ENCODE measurements at regions not wholly inside any gene's neighbourhood (a gene's known extent, or its start where the extent isn't known, plus 50 kb on each side); places are given as distances from the start of the nearest gene placed in this dataset.
A peak's percentile ranks its signal among the peaks of the same experiment; 100 is the strongest.

DNA sequence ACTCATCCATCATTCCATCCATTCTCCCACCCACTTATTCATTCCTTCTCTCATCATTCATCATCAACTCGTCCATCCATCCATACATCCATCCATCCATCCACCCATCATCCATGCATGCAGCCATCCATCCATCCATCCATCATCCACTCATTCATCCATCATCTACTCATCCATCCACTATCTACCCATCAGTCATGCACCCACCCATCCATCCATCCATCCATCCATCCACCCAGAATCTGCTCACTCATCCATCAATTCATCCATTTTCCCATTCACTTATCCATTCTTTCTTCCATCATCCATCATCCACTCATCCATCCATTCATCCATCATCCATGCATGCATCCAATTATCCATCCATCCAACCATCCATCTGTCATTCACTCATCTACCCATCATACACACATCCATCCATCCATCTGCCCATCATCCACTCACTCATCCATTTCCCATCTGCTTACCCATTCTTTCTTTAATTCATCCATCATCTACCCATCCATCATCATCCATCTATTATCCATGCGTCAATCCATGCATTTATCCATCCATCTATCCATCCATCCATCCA is 107.1 kb upstream of the WSCD2 start:
- FAIRE-seq = peak; percentile 51
- no peak for DNase-seq (ENCODE audit: insufficient read length, low spot score)

DNA sequence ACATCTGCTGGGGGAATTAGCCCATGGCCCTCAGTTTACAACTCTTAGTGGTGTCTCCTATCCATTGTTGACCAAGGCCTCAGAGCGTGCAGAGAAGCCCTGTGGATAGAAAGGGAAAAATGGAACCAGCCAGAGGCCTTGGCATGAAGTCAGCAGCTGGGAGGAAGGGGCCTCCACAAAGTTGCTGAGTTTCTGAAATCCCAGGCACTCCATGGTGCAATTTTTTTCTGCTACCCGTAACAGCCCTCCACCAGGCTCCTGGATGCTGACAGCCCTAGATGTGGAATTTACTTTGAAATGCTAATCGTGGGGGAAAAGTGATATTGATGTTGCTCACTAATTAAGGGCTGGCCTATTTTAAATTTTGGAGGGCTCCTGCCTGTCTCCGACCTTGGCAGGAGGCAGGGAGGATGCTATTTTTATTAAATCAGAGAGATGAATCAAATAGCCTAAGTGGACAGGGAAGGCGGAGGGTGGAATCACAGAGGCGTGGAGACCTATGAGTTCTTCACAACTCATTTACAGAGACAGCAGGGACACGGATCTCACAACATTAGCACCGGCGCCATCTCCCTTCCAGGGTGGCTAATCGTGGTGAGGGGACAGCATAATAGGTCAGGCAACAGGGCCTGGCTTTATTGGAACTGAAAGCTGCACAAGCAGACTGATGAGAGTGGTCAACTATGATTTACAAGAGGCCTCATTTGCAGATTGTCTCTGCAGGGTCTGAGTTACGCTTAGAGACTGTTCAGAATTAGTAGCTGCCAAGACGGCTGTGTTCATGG is 99.8 kb upstream of the WSCD2 start:
- no peak for DNase-seq (ENCODE audit: insufficient read length, low spot score)
- no peak for FAIRE-seq

DNA sequence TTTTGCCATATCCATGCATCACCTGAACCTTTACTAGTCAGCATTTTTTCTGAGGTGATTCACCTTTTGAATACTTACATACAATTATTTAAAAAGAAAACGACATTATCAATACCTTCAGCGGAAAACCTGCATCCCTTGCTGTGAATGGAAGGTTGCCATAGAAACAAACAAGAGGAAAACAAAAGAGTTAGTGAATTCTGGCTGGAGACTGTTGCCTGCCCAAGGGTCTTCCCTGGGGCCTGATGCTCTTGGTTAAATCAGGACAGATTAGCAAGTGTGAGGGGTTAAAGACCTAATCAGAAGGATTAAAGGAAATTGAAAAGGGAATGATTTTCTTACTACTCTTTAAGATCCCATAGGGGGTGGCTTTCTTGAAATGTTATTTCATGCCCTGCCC is 96.0 kb upstream of the WSCD2 start:
- DNase-seq (ENCODE audit: insufficient read length, low spot score) (no peak), FAIRE-seq (no peak)

DNA sequence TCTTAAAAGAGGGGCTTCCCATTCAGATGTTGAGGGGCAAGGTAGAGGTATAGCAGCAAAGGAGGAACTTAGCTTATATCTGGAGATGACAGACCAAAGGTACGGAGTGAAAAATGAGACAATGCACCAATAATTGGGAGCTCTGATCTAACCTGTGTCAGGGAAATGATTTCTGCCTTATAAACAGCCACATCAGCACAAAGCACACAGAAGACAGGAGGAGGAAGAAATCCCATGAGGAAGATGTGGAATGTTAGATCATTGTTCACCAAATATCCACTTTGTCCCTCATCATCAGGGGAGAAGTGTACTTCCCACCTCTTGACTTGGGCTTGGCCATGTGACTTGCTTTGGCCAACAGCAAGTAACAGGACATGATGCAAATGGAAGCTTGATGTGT is 93.7 kb upstream of the WSCD2 start:
- FAIRE-seq (no peak), DNase-seq (ENCODE audit: insufficient read length, low spot score) (no peak)

DNA sequence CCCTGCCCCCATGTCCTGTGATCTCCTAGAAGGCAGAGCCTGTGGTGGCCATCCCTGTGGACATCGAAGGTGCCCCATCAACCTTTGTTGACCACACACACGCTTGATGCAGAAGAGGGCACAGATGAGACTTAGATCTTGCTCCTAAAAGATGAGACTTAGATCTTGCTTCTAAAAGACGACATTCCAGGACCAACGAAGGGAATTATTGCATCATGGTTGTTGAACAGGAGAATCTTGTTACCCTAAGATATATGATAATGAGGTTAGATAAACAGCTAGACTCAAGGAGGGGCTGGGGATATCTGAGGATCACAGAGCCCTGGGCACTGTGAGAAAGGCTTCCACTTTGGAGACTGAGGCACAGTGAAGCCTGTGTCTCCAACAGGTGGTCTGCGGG is 91.1 kb upstream of the WSCD2 start:
- FAIRE-seq (no peak), DNase-seq (ENCODE audit: insufficient read length, low spot score) (no peak)

DNA sequence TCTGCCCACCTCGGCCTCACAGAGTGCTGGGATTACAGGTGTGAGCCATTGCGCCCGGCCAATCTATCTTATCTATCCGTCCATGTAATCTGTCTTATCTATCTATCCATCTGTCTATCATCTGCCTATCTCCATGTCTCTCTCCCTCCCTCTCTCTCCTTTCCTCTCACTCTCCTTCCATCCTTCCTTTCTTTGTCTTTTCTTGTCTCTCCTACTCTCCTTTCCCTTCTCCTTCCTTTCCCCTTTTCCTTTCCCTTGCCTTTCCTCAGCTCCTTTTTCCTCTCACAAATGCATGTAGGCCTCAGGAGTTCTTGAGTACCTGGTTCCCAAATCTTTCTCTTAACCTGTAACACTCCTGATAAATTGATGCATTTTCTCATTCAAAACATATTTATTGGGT is 89.3 kb upstream of the WSCD2 start:
- FAIRE-seq (no peak), DNase-seq (ENCODE audit: insufficient read length, low spot score) (no peak)

DNA sequence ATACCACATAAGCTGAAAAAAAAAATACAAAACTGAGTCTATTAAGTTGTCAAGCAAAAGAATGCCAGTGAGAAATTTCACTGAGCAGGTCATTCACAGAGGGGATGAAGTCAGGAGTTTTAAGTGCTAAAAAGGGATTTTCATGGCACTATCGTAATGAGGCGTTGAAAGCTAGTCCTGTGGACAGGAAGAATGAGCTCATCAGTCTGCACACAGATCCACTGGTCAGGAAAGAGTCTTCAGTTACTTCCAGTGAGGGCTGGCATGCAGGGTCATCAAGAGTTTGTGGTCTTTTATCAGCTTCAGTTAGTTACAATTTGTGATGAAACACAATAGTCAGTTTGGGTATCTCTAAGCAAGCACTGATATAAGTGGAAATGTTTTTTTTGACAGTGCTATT is 88.1 kb upstream of the WSCD2 start:
- FAIRE-seq = no peak

DNA sequence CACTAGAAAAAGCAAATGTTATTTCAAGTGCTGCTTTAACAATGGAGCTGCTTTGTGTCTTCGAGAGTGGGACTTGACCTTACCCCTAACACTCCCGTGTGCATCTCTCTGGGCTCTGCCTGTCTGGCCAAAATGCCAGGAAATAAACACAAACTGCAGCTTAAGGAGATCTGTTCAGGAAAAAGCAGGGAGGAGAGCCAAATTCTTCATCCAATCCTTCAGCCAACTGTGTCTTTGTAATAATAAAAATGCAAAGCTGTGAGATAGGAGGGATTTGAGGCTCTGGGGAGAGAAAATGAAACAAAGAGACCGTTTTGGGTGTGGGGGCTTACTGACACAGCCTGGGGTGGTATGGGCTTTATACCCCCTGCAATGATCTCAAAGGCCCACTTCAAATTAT is 85.8 kb upstream of the WSCD2 start:
- FAIRE-seq (no peak), DNase-seq (ENCODE audit: insufficient read length, low spot score) (no peak)

More for the DNA sequence above, 88.1 kb upstream of the WSCD2 start:
- no peak for DNase-seq (ENCODE audit: insufficient read length, low spot score)

DNA sequence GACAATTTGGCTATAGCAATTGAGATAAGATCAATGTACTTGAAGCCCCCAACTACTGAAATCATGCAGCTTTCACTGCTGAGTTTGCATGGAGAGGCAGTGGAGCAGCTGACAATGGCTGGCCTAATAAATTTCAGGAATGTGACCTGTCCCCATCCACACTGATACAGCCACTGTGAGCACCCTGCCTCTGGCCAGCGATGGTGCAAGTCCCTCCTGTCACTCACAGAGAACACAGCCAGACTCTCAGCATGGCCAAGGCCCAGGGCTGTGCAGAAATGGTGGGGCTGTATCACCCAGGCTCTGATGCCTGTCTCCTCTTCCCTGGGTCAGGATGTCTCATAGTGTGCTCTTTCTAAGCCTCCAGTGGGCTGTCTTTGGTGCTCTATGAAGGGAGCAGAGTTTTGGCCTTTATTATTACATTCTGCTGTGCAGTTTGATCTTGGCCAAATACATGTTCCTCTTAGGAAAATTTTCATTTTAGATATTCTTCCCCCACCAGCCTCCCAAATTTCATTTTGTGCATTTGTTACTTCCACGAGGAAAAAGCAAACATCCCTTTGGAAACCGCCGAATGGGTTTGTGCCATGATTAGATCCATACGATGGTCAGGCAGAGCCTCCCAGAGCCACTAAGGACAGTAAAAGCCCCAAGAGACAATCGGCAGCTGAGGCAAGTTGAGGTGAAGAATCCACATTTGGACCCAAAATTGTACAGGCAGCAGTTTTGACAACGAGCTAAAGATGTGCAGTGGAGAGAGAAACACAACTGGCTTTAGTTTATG is 85.1 kb upstream of the WSCD2 start:
- FAIRE-seq (no peak), DNase-seq (ENCODE audit: insufficient read length, low spot score) (no peak)

DNA sequence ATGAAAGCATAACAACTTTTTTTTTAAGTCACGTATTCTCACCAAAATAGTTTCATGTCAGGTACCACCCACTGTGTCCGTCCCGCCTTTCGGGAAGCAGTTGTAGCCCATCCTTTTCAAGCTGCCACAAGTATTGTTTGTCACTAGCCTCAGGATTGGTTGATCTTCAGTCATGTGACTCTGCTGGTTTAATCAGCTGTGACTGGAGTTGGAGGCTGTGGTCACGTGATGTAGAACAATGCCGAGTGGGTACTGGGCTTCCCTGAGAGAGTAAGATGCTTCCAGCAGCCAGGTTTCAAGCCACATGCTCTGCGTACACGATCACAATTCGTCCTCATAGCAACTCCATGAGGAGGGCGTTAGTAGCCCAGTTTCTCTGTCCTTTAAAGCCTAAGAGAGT is 83.0 kb upstream of the WSCD2 start:
- FAIRE-seq = no peak

DNA sequence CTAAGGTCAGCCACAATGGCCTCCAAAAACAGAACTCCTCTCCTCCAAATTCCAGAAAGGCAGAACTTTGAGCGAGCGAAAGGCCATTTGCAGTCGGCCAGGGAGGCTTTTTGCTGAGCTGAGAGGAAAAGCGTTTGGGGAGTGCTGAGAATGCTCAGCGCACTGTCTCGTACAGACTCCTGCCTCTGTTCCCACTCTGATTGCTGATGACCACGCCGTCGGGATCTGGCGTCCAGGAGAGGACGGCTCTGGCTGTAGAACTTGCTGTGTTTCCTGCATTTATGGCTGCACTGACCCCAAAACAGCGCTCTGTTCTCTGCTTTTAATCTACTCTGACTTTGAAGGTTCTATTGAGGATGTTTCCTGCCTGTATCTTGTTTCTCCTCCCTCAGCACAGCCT is 82.4 kb upstream of the WSCD2 start:
- FAIRE-seq (no peak), DNase-seq (ENCODE audit: insufficient read length, low spot score) (no peak)

More for the DNA sequence above, 83.0 kb upstream of the WSCD2 start:
- no peak for DNase-seq (ENCODE audit: insufficient read length, low spot score)

DNA sequence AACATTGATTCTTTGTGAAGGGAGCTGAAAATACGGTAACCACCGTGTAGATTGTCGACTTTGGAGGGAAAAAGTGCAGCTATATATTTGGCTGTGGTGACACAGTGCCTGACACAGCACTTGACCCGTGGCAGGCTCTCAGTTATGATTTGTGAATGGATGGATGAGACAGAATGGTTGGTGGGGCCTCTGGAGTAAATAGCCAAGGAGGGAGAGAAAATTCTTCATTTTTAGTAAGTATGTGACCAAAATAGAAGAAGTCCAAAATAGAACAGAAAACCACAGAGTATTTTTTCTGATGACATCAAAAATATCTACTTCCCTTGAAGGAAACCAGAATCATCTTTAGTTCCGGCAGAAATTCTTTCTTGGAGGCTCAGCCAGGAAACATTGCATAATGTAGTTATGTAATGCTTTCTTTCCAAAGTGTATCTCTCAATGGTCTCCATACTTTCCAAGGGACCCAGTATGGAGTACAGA is 82.0 kb upstream of the WSCD2 start:
- DNase-seq (ENCODE audit: insufficient read length, low spot score) (no peak), FAIRE-seq (no peak)

DNA sequence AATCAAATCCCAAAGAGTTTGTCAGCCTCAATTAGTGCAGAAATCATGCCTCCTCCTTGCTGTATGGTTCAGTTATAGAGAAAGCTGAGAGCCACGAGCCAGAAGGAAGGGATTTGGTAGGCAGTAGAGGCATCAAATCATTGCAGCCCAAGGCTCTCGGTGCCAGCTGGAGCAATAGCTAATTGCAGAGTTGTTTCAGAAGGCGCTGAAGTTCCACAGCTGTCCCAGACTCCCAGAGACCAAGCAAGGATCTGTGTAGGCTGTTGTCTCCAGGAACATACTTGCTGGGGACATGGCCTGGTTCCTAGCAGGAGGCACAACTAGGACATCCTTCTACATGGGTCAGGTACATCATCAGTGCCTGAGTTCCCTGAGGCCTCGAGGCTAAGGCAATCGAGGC is 80.4 kb upstream of the WSCD2 start:
- FAIRE-seq (no peak), DNase-seq (ENCODE audit: insufficient read length, low spot score) (no peak)

DNA sequence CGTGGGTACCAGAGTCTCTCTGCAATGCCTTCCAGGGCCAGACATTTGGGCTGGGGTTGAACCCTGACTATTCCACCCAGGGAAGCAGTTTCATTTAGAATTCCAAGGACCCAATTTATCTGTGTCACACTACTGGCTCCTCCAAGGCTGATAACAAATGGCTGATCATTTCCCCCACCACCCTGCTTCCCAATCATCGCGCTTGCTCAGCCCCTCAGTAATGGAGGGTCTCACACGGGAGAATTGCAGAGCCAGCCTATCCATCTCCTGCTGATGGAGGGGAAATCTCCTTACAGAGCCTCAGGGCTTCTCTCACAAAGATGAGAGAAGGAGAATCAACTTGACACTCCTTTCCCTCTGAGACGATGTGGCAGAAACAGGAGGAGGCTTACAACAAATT is 78.4 kb upstream of the WSCD2 start:
- FAIRE-seq (no peak), DNase-seq (ENCODE audit: insufficient read length, low spot score) (no peak)

DNA sequence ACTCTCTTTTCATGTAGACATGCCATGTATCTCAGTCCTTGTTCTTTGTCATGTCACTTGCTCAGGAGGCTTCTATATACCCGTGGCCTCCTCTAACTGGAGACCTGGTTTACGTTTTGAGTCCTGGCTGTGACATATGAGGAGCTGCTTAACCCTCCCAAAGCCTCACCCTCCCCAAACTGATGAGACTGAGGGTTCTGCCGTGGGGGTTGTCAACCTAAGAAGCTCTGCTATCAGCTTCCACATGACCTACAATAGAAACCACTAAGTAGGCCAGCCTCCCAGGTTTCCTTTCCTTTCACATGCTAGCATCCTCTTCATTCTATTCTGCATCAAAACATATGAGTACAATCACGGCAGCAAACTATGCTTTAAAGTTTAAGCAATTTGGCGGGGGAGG is 76.8 kb upstream of the WSCD2 start:
- DNase-seq (ENCODE audit: insufficient read length, low spot score) = no peak
- FAIRE-seq = no peak

DNA sequence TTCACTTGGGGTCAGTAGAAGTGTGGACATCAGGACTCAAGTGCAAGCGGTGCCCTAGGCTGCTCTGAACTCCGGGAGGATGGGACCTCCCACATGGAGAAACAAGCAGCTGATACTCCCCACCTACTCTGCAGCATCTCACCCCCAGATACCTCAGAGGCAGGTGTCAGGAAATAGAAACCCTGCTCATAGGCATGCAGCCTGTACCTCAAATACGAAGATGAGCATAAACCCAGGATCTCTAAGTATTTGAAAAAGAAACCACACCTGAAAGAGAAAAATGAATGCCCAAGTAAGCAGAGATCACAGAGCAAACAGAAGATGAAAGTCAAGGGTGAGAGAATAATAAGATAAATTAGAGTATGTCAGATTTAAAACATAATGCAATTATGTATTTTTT is 75.6 kb upstream of the WSCD2 start:
- FAIRE-seq = no peak
- no peak for DNase-seq (ENCODE audit: insufficient read length, low spot score)

DNA sequence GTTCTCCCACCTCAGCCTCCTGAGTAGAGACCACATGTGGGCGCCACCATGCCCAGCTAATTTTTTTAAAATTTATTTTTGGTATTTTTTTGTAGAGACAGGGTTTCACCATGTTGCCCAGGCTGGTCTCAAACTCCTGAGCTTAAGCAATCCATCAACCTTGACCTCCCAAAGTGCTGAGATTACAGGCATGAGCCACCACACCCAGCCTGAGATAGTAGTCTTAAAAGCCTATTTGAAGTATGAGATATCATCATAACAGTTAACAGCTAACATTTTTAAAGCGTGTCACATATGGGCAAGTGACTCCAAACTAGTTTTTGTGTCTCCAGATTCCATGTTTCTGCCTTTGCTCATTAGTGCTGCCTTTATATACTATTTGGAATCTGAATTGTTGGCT is 74.6 kb upstream of the WSCD2 start:
- DNase-seq (ENCODE audit: insufficient read length, low spot score) = no peak
- FAIRE-seq = no peak

DNA sequence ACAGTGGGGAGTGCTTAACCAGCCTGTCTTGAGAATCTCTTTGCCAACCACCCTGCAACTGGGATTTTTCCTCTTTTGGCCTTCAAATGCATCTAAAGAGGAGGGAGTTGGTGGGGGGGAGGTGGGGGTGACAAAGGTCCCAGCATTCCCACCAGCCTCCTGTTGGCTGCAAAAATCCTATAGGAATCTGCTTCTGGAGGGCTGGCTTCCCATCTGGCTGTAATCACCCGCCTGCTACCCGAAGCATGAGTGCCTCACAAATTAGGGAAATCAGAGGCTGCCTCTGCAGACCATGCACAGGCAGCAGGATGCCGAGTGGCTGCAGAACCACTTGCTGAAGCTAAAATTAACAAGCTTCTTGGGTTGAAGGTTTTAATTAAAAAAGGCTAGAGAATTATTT is 73.9 kb upstream of the WSCD2 start:
- DNase-seq (ENCODE audit: insufficient read length, low spot score) = no peak
- no peak for FAIRE-seq

DNA sequence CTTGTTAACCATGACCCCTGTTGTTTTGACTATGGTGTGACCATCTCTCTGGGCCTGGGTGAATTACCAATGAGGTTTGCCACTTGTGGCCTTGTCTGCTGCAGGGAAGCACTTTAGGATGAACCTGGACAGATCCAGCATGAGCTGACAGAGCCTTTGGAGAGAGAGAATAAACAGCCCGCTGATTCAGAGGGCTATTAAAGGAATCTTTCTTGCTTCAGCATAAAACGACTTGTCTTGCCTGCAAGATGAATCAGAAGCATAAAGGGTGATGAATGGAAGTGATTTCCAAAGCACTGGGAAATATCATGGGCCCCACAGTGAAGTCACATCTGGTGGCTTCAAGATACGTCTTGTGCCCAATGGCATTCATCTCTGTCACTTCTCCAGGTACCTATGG is 69.0 kb upstream of the WSCD2 start:
- DNase-seq (ENCODE audit: insufficient read length, low spot score) (no peak), FAIRE-seq (no peak)

DNA sequence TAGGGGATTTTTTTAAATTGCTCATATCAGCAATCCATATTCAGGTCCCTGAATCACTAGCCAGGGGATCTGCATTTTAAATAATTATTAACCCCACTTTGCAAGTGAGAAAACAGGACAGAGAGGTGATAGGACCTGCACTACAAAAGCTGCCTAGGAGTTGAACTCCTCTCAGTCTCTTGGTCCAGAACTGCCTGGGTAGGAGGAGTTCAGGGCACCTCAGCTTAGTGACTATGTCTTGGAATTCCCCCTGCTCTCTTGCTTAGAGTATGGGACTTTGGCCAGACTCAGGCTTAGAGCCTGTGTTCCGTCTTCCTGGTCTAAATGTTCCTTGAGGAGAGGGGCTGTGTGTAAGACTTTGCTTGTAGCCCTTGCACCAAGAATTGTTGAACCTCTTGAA is 68.2 kb upstream of the WSCD2 start:
- DNase-seq (ENCODE audit: insufficient read length, low spot score) = no peak
- no peak for FAIRE-seq

DNA sequence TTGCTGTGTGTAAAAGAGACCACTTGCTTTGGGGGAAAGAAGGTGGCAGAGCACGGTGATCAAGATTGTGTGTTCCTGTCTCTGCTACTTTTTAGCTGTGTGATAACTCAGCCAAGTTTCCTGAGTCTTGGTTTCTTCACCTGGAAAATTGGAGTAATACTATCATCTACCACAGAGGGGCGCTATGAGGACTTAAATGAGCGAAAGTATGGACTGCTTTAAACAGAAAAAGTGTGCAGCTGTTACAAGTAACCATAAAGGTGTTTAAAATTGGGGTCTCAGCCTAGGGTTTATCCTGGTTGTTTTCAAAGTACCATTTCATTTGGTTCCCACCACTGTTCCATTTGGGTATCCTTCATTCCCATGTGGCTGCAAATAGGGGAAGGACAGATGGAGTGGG is 65.9 kb upstream of the WSCD2 start:
- FAIRE-seq = no peak
- no peak for DNase-seq (ENCODE audit: insufficient read length, low spot score)

DNA sequence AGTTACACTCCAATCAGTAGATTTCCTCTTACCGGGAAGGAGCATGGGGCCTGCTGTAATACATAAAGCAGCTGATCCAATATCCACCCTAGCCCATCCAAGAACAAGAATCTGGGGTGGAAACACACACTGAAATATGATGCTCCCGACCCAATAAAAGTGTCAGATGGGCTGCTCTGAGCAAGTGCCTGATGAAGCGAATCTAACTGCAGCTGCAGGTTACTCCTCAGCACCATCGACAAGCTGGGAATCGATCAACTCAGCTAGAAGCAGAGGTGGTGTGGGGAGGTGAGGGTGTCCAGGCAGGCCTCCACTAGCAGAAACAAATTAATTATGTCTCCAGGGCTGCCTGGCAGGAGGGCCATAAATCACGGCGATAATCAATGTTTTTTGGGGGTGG is 64.0 kb upstream of the WSCD2 start:
- no peak for FAIRE-seq
- DNase-seq (ENCODE audit: insufficient read length, low spot score) = no peak
